NK-92 treated with Interleukin-12 subunit alpha and Interleukin-12 subunit beta, amount 100 ng/mL, for 24 hours (cell line): ENCODE measurements at regions not wholly inside any gene's neighbourhood (a gene's known extent, or its start where the extent isn't known, plus 50 kb on each side); places are given as distances from the start of the nearest gene placed in this dataset.
"Not testable (repeated sequence)": the region's sequence is repeated elsewhere in the genome, so short reads cannot be mapped to it uniquely, and the experiment has no call there.

ENCODE experiments used
- DNase-seq: peaks from one replicate; lab custom pipeline; 2025; lab: John Stamatoyannopoulos, UW

GRCh38 chr2:57180042-57180567, 866.5 kb upstream of the VRK2 start:
- no peak for DNase-seq

DNA sequence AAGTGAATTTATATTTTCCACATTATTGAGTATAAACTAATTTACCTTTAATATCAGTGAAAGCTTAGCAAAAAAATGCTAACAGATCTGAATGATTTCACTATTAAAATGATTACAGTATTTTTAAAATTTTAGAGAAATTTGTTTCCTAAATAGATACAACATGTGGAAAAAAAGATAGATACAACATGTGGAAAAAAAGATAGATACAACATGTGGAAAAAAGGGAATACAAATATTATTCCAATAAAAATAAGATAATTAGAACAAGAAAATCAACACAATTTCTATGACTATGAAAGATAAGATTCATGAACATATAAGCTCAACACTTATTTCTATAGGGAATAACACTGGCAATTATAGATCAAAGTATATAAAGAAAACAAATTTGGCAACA, 865.9 kb upstream of the VRK2 start:
- no peak for DNase-seq

DNA sequence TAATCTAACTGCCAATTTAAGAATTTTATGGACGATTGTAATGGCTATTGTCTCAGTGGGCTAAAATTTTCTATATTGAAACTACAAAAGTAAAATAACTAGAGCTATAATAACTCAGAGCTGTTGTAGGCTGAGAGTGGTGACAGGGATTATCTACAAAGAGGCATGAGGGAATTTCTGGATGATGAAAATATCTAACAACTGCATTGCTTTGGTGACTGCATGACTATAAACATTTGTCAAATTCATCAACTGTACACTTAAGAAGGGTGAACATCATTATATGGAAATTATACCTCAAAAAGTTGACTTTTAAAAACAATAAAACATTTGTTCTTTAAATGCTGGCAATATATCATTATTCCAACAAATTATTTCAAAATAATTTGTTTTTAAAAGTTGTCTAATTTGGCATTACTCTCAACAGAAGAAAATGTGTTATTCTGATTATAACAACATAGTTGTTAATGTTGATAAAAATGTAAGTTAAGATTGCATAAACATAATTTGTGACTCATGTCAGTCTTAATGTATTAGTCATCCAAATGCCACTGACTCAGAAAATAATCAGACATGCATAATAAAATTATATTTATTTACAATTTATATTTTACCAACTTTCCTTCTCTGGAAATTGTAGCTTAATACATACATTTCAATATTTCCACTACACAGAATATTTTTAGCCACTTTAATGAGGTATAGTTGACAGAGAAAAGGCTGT, 865.1 kb upstream of the VRK2 start:
- no peak for DNase-seq

- DNase-seq = no peak
Measured at GRCh38 chr2:57182916-57183315, 863.7 kb upstream of the VRK2 start.

- no peak for DNase-seq
Measured at GRCh38 chr2:57185568-57185967, 861.0 kb upstream of the VRK2 start.

DNA sequence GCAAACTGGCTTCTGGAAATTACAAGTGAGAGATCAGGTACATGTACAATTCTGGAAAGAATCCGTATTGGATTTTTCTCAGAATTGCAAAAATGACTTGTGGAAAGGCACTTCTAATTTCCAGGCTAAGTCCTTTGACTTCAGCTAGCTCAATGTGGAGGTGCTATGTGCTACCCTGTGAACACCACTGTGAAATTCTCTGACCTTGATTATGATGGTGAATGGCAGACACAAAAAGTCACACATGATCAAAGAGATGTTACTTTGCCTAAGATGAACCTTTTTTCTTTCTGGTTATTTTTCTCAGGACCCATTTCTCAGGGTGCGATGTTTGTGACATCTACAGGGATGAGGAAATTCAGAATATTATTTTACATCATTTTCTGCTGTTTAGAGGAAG, 856.6 kb upstream of the VRK2 start:
- DNase-seq = no peak

GRCh38 chr2:57199663-57200062, 846.9 kb upstream of the VRK2 start:
- DNase-seq = no peak

- no peak for DNase-seq
Measured at GRCh38 chr2:57204364-57204763, 842.2 kb upstream of the VRK2 start.

- DNase-seq = no peak
Measured at GRCh38 chr2:57205241-57205640, 841.4 kb upstream of the VRK2 start.

GRCh38 chr2:57207191-57207590, 839.4 kb upstream of the VRK2 start:
- no peak for DNase-seq

DNA sequence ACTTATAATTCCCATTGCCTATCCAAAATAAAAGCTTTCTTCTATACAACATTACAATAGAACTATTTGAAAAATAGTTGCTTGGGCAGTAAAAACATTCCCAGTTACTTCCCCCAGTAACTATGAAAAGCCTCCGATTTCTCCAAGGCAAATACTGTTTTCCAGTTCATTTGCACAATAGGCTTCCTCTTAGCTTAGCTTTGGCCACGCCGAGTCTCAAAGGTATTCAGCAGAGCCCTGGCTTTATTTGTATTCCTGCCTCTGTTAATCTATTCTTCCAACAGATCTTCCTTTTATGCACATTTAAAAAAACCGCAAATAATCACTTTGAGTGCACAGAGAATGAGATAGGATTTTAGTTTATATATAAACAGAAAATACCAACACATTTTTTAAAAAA, 836.8 kb upstream of the VRK2 start:
- no peak for DNase-seq

- DNase-seq = no peak
Measured at GRCh38 chr2:57210855-57211254, 835.8 kb upstream of the VRK2 start.

- DNase-seq = no peak
Measured at GRCh38 chr2:57217013-57217412, 829.6 kb upstream of the VRK2 start.

GRCh38 chr2:57218206-57218605, 828.4 kb upstream of the VRK2 start:
- DNase-seq = no peak

DNA sequence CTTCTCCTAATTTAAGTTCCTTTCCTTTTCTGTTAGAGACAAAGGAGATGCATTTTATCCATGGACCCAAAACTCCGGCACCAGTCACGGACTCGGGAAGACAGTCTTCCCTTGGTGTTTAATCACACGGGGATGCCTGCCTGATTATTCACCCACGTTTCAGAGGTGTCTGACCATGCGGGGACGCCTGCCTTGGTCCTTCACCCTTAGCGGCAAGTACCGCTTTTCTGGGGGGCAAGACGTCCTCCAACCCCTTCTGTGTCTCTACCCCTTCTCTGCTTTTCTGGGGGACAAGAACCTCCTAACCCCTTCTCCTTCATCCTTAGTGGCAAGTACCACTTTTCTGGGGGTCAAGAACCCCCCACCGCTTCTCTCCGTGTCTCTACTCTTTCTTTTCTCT, 816.9 kb upstream of the VRK2 start:
- not testable (repeated sequence) for DNase-seq

- DNase-seq = not testable (repeated sequence)
Measured at GRCh38 chr2:57232341-57232740, 814.3 kb upstream of the VRK2 start.

GRCh38 chr2:57251495-57251894, 795.1 kb upstream of the VRK2 start:
- not testable (repeated sequence) for DNase-seq

- DNase-seq = not testable (repeated sequence)
Measured at GRCh38 chr2:57276408-57276807, 770.2 kb upstream of the VRK2 start.

GRCh38 chr2:57278451-57278850, 768.2 kb upstream of the VRK2 start:
- no peak for DNase-seq

GRCh38 chr2:57291209-57291608, 755.4 kb upstream of the VRK2 start:
- no peak for DNase-seq

DNA sequence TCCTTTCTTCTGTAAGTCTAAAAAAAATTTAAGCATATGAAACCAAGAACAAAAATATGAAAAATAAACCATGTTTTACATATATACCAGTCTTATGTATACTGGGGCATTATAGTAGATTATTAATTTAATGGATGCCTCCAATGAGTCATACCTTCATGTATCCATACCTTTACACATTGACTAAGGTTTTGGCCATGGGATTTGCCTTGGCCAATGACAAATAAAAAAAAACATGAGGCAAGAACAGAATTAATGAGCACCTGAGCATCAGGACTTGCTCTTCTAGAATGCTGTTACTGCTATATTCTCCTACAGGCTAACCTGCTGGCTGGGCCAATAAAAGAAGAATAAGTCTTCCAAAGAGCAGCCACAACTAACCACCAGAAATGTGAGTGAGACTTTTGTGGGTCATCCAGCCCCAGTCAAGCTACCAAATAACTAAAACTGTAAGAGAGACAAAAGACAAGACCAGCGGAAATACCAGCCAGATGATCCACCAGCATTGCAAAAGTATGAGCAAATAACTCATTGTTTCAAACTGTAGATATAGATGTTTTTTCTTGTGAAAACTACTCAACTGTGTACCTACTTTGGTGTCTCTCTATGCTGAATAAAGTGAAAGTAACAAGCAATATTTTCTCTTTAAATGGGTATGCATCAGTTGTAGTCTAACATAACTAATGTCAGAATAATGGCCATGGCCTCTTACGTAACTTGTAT, 749.6 kb upstream of the VRK2 start:
- no peak for DNase-seq

DNA sequence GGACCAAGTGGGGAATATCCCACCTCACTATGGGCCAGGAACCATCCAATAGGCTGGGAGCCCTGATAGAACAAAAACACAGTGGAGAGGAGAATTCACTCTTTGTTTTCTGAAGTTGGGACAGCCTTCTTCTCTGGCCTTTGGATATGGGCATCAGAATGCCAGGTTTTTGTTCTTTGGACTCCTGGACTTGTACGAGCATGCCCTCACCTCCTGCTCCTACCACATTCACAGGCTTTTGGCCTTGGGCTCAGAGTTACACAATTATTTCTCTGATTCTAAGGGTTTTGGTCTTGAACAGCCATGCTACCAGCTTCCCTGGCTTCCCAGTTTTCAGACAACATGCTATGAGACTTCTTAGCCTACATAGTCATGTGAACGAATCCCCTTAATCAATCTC, 732.9 kb upstream of the VRK2 start:
- no peak for DNase-seq

DNA sequence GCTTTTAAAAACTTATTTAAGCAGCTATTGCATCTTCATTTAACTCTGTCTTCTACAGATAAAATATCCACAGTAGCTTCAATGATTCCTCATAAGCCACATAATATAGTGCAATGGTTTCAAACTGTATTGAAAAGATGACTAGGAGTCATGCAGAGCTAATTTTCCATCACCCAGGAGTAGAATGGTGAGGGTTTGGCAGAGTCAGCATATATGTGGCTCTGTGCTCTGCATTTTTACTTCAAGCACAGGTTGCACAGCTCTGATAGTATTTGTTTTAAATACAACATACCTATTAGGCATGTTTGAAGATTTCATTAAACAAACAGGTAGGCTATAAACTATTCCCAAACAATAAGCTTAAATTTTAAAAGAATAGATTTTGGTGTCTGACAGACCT, 731.9 kb upstream of the VRK2 start:
- no peak for DNase-seq

- DNase-seq = no peak
Measured at GRCh38 chr2:57330447-57330846, 716.2 kb upstream of the VRK2 start.
